NCI-H82 treated with DMSO at 0.1 percent for 48 hours (cell line): ENCODE measurements at regions not wholly inside any gene's neighbourhood (a gene's known extent, or its start where the extent isn't known, plus 50 kb on each side); places are given as distances from the start of the nearest gene placed in this dataset.

Source experiments
- DNase-seq: peaks from one replicate; lab custom pipeline; 2025; ENCODE audit not compliant: unreplicated experiment; lab: John Stamatoyannopoulos, UW

DNA sequence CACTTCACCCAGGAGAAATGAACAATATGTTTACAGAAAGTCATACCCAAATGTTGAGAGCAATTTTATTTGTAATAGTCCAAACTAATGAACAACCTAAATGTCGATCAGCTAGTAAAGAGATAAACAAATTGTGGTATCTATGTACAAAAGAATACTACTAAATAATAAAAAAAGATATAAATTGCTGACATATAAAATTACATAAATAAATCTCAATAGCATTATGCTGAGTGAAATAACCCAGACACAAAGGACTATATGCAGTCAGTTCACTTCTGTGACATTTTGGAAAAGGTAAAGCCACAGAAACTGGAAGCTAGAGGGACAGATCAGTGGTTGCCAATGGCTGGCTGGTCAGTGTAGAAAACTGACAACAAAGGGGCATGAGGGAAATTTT, 346.0 kb upstream of the PCDH20 start:
- DNase-seq, result no peak

DNA sequence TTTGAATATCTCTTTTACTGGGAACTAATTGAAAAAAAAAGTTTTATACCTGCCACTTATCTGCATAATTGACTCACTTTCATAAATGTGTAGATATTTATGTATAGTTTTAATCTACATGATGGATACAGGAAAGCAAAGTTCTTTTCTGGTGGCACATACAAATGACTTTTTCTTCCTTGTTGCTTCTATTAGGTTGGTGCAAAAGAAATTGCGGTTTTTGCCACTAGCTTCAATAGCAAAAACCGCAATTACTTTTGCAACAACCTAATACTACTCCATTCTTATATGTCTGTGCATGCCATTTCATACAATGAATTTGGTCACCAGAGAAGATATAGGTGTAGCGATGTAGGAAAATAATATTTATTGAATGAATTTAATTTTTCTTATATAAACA, 344.5 kb upstream of the PCDH20 start:
- no peak for DNase-seq

DNA sequence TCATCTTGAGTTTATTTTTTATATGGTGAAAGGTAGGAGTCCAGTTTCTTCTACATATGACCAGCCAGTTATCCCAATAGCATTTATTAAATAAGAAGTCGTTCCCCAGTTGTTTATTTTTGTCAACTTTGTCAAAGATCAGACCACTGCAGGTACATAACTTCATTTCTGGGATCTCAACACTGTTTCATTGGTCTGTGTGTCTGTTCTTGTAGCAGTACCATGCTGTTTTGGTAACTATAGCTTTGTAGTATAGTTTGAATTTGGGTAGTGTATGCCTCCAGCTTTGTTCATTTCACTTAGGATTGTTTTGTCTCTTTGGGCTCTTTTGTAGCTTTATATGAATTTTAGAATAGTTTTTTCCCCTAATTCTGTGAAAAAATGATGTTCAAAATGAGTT, 340.4 kb upstream of the PCDH20 start:
- DNase-seq, result no peak

DNA sequence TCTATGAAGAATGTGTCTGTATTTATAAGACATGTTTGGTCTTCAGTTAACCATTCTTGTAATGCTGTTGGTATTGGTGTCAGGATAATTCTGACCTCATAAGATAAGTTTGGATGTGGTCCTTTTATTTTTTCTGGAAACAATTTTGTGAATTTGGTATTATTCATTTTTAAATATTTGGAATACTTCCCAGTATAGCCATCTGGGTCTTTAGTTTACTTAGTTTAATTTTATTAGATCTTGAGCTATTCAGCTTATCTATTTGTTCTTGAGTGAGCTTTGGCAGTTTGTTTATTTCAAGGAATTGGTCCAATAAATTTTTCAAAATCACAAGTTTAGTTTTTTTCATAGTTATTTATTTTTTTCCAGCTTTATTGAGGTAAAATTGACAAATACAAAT, 335.4 kb upstream of the PCDH20 start:
- DNase-seq, result no peak

DNA sequence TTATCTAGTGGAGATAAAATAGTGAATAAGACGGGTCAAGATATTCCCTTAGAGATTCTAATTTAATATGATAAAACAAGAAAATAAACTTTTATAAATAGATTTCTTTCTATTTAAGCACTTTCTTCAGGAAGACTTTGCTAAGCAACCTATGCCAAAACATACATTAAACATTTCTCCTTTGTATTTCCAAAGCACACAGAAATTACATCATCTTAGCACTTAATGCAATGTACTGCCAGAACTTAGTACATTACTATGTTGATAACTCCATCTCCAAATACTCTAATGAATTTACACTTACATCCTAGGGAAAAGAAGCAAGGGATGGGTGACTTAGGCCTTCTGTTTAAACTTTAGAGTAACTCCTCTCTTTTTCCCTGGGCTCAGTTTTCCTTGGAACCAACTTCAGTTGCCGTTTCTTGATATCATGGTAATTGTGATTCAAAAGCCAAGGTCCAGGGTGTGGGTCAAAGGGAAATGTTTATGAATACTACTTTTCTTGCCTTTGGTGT, 322.6 kb upstream of the PCDH20 start:
- DNase-seq, result no peak

DNA sequence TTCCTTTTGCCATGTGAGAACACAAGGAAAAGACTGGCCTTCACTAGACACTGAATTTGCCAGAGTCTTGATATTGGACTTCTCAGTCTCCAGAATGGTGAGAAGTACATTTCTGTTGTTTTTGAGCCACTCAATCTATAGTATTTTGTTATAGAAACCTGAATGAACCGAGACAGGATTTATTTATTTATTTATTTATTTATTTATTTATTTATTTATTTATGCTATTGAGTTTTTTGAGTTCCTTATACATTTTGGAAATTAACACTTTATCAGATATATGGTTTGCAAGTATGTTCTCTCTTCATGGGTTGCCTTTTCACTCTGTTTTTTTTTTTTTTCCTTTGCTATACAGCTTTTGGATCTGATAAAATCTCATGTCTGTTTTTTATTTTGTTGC, 319.0 kb upstream of the PCDH20 start:
- no peak for DNase-seq

DNA sequence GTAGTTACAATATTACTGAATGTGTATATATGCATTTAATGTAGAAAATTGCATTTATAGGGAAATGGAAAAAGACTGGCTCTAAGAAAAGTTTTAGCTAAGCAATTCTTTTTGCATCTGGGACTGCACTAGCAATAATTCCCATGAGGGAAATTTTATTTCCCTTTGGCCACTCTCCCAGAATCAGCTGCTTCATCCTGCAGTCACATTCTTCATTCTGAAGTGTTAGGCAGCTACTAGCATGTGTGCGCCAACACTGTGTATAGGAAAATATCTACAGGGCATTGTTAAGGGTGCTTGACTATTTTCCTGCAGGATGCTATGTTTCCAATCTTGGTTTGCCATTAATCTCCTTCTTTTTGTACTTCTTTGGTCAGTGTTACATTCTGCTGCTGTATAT, 312.8 kb upstream of the PCDH20 start:
- DNase-seq, result no peak

DNA sequence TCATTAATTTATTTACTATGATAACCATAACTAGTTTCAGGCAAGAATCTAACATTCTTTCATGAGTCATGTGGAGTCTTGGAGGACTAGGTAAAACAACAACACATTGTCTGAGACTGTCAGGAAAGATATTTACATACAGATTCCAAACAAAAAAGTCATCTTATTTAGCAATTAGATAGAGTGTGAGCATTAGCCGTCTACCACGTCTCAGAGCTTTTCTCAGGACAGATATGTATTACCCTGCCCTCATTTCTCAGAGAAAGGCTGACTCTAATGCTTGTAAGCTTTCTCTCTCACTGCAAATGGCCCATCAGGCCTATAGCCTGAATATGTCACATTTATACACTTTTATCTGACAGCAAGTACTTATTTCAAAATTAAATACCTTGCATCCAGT, 312.1 kb upstream of the PCDH20 start:
- no peak for DNase-seq

DNA sequence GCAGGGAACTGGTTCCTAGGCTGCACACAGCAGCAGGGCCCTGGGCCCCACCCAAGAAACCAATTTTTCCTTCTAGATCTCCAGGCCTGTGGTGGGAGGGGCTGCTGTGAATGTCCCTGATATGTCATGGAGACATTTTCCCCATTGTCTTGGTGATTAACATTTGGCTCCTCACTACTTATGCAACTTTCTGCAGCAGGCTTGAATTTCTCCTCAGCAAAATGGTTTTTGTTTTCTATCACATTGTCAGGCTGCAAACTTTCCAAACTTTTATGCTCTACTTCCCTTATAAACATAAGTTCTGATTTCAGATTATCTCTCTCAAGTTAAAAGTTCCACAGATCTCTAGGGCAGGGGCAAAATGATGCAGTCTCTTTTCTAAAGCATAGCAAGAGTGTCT, 310.2 kb upstream of the PCDH20 start:
- DNase-seq, result no peak

DNA sequence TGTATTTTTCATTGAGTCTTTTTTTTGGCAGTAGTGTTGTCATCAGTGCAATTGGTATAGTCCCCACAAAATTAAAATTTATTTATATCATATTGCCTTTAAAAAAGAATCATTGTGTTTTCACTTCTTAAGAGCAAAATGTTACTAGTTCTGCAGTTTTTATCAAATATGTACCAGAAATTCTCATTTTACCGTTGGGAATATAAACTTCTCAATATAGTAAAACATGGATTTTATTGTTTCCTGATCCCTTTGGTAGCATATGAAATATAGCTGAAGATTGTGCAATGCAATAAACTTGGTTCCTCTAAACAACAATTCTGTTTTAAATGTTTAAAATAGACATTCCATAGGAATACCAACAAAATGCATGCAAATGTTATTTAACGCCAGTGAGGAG, 306.5 kb upstream of the PCDH20 start:
- DNase-seq, result no peak

DNA sequence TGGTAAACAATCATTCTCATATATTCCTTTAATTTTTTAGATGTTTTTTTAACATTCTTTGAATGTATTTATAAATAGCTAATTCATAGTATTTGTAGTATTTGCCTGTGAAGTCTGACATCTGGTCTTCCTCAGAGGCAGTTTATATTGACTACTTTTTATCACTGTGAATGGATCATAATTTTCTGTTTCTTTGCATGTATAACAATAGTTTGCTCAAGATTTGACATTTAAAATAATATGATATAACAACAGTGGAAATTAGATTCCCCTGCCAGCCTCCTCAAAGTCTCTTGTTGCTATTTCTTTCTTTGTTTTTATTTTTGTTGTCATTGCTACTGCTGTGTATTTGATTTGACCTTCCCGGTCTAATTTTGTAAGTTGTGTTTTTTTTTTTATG, 297.0 kb upstream of the PCDH20 start:
- no peak for DNase-seq

DNA sequence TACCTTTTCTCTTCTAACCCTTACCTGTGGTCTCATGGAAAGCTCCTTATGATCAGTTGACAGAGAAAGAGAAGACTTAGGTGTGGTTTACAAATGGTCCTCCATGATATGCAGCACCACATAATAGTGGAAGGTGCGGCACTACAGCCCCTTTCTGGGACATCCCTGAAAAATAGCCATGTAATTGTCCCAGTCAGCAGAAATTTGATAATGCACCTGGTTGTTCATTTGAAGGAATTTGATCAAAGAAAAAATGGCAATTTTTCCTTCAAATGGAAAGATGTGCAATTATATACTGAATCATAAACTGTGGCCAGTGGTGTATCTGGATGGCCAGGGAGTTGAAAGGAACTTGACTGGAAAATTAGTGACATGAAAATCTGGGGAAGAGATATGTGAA, 293.6 kb upstream of the PCDH20 start:
- no peak for DNase-seq

DNA sequence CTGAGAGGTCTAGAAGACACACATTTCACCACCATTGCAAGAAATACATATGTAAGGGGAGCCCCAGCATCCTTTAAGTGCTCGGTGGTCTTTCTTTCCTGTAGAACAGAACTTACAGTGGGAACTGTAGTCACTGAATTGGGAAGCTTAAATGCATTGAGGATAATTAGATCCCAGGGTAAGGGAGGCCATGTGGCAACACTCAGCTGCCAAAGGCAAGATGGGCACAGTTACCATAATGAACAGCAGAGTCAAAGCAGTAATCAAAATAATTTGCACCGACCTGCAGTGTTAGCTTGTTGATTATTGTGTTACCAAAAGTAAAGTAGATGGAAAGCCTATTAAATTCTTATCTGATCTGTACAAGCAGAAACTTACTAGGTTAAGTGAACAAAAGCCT, 291.2 kb upstream of the PCDH20 start:
- no peak for DNase-seq

DNA sequence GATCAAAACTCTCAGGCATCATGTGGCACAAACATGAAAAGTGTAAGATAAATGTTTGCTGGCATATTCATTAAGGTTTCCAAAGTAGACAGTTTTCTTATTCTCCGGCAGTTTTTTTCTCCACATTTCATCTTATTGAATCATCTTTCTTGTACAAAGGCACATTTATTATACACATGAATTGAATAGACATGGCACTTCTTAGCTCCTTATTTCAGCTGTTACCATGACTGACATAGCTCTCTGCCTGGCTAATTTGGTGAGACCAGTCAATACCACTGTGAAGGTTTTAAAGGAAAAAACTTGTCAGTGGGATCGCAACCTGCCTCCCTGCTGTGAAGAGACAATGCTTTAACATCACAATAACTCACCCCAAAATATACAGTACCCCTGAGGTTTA, 285.0 kb upstream of the PCDH20 start:
- no peak for DNase-seq

DNA sequence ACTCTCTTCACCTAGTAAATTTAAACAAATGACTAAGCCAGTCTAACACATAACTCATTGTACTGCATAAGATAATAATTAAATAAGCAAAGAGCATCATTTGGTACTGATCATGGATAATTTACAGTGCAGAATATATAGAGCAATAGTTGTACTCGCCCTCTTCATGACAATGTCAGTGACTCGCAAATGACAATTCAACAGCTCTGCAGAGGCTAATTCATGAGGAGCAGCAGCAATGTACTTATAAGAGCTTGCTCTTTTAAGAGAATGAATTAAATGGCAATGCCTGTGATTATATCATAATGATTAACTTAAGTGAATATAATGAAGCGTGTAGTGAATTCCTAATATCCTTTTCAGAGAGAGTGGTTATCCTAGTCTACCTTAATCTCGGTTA, 284.5 kb upstream of the PCDH20 start:
- DNase-seq, result no peak

DNA sequence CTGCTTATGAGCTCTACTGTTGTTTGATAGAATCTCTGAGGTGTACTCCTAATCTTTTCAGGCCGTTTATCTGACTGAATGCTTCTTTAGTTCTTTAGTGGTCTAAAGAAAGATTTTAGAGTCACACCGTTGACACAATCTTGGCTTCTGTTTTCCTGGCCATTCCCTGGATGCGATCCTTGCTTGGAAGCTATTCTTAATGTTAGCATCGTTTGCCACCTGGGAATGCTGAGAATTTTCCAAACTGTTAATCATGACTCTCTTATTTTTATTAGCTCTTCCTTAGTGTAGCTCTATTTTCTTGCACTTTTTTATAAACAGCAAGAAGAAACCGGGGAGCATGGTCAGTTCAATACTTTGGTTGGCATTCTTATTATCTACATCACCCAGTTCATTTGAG, 281.0 kb upstream of the PCDH20 start:
- no peak for DNase-seq

DNA sequence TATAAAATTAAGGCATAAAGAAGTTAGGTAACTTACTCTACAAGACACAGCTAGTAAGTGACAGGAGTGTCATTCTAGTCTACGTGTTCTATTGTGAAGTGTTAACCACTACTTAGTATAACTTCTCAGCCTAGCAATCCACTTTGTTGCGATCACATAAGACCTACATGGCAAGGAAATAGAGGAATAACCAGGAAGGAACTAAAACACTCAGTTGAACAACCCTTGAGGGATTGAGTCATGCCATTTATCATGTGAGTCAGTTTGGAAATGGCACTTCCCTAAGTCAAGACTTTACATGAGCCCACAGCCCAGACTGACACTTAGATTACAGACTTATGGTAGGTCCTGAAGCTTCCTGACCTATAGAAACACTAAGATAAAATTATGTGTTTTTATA, 279.5 kb upstream of the PCDH20 start:
- DNase-seq, result no peak

DNA sequence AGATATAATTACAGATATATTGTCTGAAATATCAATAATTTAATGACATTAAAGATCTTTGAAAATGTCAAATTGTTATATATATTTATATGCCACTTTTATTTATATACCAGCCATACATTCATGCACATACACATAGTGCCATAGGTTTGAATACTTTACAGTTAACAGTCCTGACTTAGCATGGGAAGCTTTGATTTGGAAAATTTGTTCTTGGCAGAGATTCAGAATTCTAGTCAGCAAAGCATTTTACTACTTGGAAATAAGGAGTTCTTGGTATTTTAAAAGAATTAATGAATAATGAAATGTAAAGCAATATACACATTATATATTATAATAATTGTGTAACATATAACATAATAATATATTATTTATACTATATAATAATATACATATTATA, 277.0 kb upstream of the PCDH20 start:
- no peak for DNase-seq

DNA sequence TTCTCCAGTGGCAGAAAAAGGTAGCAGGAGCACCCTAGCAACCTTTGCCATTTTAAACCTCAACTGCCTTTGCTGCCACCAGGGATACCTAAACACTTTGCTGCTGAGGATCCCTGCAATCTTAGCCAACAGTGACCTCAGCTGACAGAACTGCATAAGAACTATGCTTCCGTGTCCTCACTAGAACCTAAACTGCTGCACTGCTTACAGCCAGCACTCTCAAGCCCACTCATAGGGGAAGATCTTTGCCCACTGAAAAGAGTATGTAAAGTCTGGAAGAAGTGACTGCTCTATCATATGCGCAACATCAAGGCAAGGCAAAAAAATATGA, 270.0 kb upstream of the PCDH20 start:
- DNase-seq, result no peak

DNA sequence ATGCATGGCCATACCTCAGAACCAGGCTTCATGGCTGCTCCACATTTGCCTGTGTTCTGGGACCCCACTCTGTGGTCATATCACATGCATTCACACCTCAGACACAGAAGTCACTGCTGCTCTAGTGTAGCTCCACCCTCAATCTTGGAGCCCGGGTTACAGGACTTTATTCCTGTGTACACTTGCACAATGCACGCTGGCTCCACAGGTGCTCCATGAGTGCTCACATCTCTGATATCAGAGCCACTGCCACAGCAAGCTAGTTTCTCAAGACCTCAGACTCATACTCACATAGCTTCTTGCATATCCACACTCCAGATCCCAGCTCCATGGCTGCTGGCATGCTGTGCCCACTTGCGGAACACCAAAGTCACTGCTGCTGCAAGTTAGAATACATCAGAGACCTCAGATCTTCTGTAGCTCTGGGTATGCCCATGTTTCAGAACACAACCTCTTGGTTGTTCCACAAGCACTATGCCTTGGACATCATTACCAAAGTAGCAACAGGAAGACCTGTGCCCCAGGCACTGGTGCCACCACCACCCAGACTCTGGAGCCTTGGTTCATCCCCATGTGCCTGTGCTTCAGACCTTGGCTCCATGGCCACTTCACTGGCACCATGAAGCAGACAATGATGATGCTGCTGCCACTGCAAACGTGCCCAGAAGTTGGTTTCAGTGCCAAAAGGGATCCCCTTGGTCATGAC, 269.5 kb upstream of the PCDH20 start:
- DNase-seq, result no peak

DNA sequence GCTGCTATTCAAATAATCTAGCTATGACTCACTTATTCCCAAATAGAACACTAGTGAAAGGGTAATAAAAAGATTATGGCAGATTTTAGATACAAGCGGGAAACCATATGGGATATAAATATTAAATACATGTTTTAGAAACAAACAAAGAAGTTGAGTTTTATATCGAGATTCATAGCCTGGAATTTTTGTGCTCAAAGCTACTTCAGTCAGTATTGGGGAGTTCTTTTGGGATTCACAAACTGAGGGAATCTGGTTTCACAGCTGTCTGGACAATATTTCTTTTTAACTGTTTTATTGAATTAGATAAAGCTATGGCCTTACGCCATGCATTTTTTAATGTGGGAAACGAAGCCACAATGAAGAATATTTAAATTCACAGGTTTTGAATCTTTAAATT, 257.1 kb upstream of the PCDH20 start:
- DNase-seq, result no peak

DNA sequence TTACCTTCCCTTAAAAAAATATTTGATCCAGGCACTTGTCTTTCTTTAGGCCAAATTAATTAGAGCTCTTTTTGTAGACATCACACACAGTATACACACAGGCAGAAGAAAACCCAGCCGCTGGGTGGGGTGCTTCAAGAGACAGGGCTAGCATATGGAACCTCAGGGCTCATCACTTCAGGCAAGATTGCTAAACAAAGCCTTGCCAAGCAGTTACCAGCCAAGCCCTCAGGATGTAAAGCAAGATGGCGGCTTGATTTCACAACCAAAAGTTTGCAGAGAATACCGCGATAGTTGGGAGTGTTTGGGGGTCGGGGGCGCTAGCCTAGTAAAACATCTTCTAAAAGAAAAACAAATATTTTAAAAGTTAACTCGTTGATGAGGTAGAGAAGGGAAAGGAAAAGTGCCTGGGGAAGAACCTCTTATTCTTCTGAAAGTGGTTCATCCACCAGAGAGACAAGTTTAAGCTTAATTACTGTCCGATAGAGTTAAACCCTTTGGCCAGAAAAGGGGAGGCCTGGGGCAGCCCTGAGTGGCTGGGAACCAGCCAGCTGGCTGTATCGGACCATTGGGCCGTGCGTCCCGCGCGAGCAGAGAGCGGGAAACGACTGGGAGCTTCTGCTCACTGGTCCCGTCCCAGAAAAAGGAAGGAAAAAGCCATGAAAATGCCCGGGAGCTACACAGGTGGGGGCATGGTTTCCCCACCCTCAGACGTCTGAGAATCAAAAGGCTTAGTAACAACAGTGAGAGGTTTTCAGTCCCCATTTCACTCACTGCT, 254.9 kb upstream of the PCDH20 start:
- DNase-seq, result no peak
